A673 (cell line): ENCODE measurements at regions not wholly inside any gene's neighbourhood (a gene's known extent, or its start where the extent isn't known, plus 50 kb on each side); places are given as distances from the start of the nearest gene placed in this dataset.
"Not testable (repeated sequence)": the region's sequence is repeated elsewhere in the genome, so short reads cannot be mapped to it uniquely, and the experiment has no call there.

ENCODE experiments used
- BruUV-seq: library from RNA; stranded (reverse); fragments of 400-500 nt; replicated peaks from 2 replicates; lab custom pipeline; 2021; lab: Mats Ljungman, UMichigan
- CTCF ChIA-PET: fragments of 300-600 bp; sonication (Branson Sonifier 250); formaldehyde crosslinking; loops from one replicate; lab custom pipeline; 2022; ENCODE audit warnings: antibody characterized with exemption; lab: Charles Lee
- POLR2A ChIA-PET: fragments of 300-600 bp; sonication (Branson Sonifier 250); formaldehyde crosslinking; loops from one replicate; lab custom pipeline; 2022; ENCODE audit warnings: antibody characterized with exemption; ENCODE audit not compliant: low non-redundant PET; lab: Charles Lee
- DNase-seq: peaks from one replicate; pipeline ENCODE4 v3.0.0-alpha.2; 2015; ENCODE audit warnings: low spot score
- H3K27ac ChIP-seq: fragments of 200-600 bp; sonication (generic); 2 replicates; pipeline ENCODE4 v1.5.1; 2016; ENCODE audit warnings: mixed run types, low read depth, mild to moderate bottlenecking, mixed read lengths, antibody characterized with exemption, low read length; ENCODE audit not compliant: poor library complexity, severe bottlenecking
- H3K27me3 ChIP-seq: fragments of 200-600 bp; sonication (generic); replicated peaks from 2 replicates; pipeline ENCODE4 v1.6.1; 2017; ENCODE audit warnings: mixed run types, low read depth, mild to moderate bottlenecking, mixed read lengths, antibody characterized with exemption, low read length; ENCODE audit not compliant: insufficient read depth, poor library complexity
- H3K36me3 ChIP-seq: fragments of 200-600 bp; sonication (generic); 2 replicates; pipeline ENCODE4 v1.6.1; 2016; ENCODE audit warnings: mixed run types, mild to moderate bottlenecking, mixed read lengths, antibody characterized with exemption, low read length; ENCODE audit not compliant: insufficient read depth, poor library complexity, severe bottlenecking
- H3K4me1 ChIP-seq: fragments of 200-600 bp; sonication (generic); 2 replicates; pipeline ENCODE4 v1.6.1; 2017; ENCODE audit warnings: mixed run types, mild to moderate bottlenecking, mixed read lengths, antibody characterized with exemption, low read length; ENCODE audit not compliant: insufficient read depth, poor library complexity, severe bottlenecking
- H3K4me3 ChIP-seq: fragments of 200-600 bp; sonication (generic); 2 replicates; pipeline ENCODE4 v1.5.1; 2016; ENCODE audit warnings: low read depth, mixed run types, mild to moderate bottlenecking, mixed read lengths, low read length; ENCODE audit not compliant: poor library complexity, severe bottlenecking
- H3K9me3 ChIP-seq: fragments of 200-600 bp; sonication (generic); 2 replicates; pipeline ENCODE4 v1.6.1; 2016; ENCODE audit warnings: mixed run types, low read depth, mild to moderate bottlenecking, mixed read lengths, antibody characterized with exemption, low read length; ENCODE audit not compliant: poor library complexity, severe bottlenecking
- CTCF ChIP-seq: fragments of 300-800, 200-600 bp; sonication (generic); conservative IDR thresholded peaks from 2 replicates; pipeline ENCODE4 v1.5.1; 2017; ENCODE audit warnings: low read depth, mild to moderate bottlenecking, antibody characterized with exemption, low read length, moderate library complexity, mixed read lengths
- EZH2 ChIP-seq: fragments of 200-600 bp; sonication (generic); IDR thresholded peaks from 2 replicates; pipeline ENCODE4 v1.6.1; 2017; ENCODE audit warnings: borderline replicate concordance, low read depth, mild to moderate bottlenecking, mixed read lengths, antibody characterized with exemption, low read length; ENCODE audit not compliant: poor library complexity, severe bottlenecking
- intact Hi-C: fragments of 100-400 bp; cut with micrococcal nuclease; formaldehyde crosslinking; loops from one replicate; pipeline ENCODE4 v1.10.0; 2022; ENCODE audit not compliant: unreplicated experiment

GRCh38 chr10:8315619-8316021, 261.1 kb downstream of the GATA3 start:
- no peaks in the 10 kb centered on the region for H3K9me3 ChIP-seq
- intact Hi-C loops, result no loop called here
- TF ChIP-seq EZH2 (no peak), CTCF (no peak)
- peaks cover 3% of the 10 kb centered on the region for H3K4me1 ChIP-seq
- ChIA-PET CTCF (no interaction called here), POLR2A (no interaction called here)
- BruUV-seq, result no TSS peak
- H3K27me3 ChIP-seq, result peaks cover under 1% of the 10 kb centered on the region
- no peak overlapping the region for H3K27ac ChIP-seq
- no peak for DNase-seq
- no peak overlapping the region for H3K4me3 ChIP-seq
- H3K36me3 ChIP-seq, result no peaks in the 10 kb centered on the region

- no peak overlapping the region for H3K4me3 ChIP-seq
These were observed 261.8 kb downstream of the GATA3 start for GRCh38 chr10:8316284-8316683.

GRCh38 chr10:8318429-8318828, 263.9 kb downstream of the GATA3 start:
- H3K4me3 ChIP-seq, POLR2A ChIA-PET, CTCF ChIA-PET, H3K27ac ChIP-seq, H3K36me3 ChIP-seq, H3K9me3 ChIP-seq, DNase-seq, H3K4me1 ChIP-seq, intact Hi-C loops, BruUV-seq: not testable (repeated sequence)
- H3K27me3 ChIP-seq, result peaks cover 12% of the 10 kb centered on the region

More at GRCh38 chr10:8316284-8316683, 261.8 kb downstream of the GATA3 start:
- intact Hi-C loops, result no loop called here
- BruUV-seq, result no TSS peak
- CTCF ChIA-PET, result no interaction called here
- Histone ChIP-seq H3K27me3 (peaks cover 5% of the 10 kb centered on the region), H3K4me1 (peaks cover 3% of the 10 kb centered on the region), H3K9me3 (no peaks in the 10 kb centered on the region), H3K36me3 (no peaks in the 10 kb centered on the region), H3K27ac (no peak overlapping the region)
- TF ChIP-seq CTCF (no peak), EZH2 (no peak)
- POLR2A ChIA-PET, result no interaction called here
- no peak for DNase-seq

- H3K9me3 ChIP-seq, result no peaks in the 10 kb centered on the region
- H3K36me3 ChIP-seq, result no peaks in the 10 kb centered on the region
- H3K27me3 ChIP-seq, result peaks cover 12% of the 10 kb centered on the region
- TF ChIP-seq CTCF, result no peak
- no peak for TF ChIP-seq EZH2
- H3K4me3 ChIP-seq, result no peak overlapping the region
- no TSS peak for BruUV-seq
- ChIA-PET CTCF (no interaction called here), POLR2A (no interaction called here)
- intact Hi-C loops, result no loop called here
- peaks cover 3% of the 10 kb centered on the region for H3K4me1 ChIP-seq
- DNase-seq, result no peak
- no peak overlapping the region for H3K27ac ChIP-seq
These were observed 264.5 kb downstream of the GATA3 start for GRCh38 chr10:8318956-8319355.
